HUES64 (cell line): ENCODE measurements at regions not wholly inside any gene's neighbourhood (a gene's known extent, or its start where the extent isn't known, plus 50 kb on each side); places are given as distances from the start of the nearest gene placed in this dataset.
"Not testable (repeated sequence)": the region's sequence is repeated elsewhere in the genome, so short reads cannot be mapped to it uniquely, and the experiment has no call there.

ENCODE experiments used
- H3K27ac ChIP-seq: 2 replicates; pipeline ENCODE4 v1.7.0; 2013; ENCODE audit warnings: low read depth, low read length, inconsistent platforms
- H3K27me3 ChIP-seq: 2 replicates; pipeline ENCODE4 v1.6.1; 2013; ENCODE audit warnings: mild to moderate bottlenecking, low read length; ENCODE audit not compliant: insufficient read depth
- H3K36me3 ChIP-seq: 2 replicates; pipeline ENCODE4 v1.6.1; 2013; ENCODE audit warnings: mild to moderate bottlenecking, low read length; ENCODE audit not compliant: insufficient read depth
- H3K4me1 ChIP-seq: 2 replicates; pipeline ENCODE4 v1.6.1; 2013; ENCODE audit warnings: mild to moderate bottlenecking, low read length, moderate library complexity; ENCODE audit not compliant: insufficient read depth
- H3K4me3 ChIP-seq: 2 replicates; pipeline ENCODE4 v1.5.1; 2013; ENCODE audit warnings: mild to moderate bottlenecking, low read length, moderate library complexity
- H3K9ac ChIP-seq: 2 replicates; pipeline ENCODE4 v1.6.1; 2013; ENCODE audit warnings: mild to moderate bottlenecking, low read depth, low read length
- H3K9me3 ChIP-seq: 2 replicates; pipeline ENCODE4 v1.6.1; 2013; ENCODE audit warnings: low read depth, low read length; ENCODE audit not compliant: insufficient read depth
- WGBS: fragments of 150-250, 120-280 bp; methylation state at CpG from one replicate; pipeline ENCODE4 v1.1.7; 2013; ENCODE audit warnings: missing lambda C conversion rate; 5-methylcytosine and 5-hydroxymethylcytosine counted together

DNA sequence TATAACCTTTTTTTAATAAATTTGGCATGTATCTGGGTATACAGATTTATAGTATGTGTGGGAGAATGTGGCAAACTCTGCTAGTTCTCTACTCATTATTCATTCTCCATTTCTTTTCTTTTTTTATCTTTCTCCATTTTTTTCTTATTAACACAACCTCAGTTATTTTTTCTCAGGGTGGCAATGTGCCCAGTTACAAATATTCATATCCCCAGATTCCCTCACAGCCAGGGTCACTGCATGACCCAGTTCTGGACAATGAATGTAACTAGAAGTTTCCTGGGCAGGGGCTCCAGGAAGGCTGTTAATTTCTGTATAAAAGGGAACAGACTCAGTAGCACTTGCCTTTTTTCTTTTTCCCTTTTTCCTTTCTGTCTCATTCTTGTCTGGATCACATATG is 95.6 kb downstream of the VCPKMT start:
- no peak overlapping the region for H3K27ac ChIP-seq
- H3K36me3 ChIP-seq = no peaks in the 10 kb centered on the region
- peaks cover 10% of the 10 kb centered on the region; the same call in 1 of the 2 replicates for H3K9me3 ChIP-seq
- no peak overlapping the region for H3K9ac ChIP-seq
- no peaks in the 10 kb centered on the region for H3K27me3 ChIP-seq
- H3K4me3 ChIP-seq = no peak overlapping the region
- no peaks in the 10 kb centered on the region for H3K4me1 ChIP-seq

DNA sequence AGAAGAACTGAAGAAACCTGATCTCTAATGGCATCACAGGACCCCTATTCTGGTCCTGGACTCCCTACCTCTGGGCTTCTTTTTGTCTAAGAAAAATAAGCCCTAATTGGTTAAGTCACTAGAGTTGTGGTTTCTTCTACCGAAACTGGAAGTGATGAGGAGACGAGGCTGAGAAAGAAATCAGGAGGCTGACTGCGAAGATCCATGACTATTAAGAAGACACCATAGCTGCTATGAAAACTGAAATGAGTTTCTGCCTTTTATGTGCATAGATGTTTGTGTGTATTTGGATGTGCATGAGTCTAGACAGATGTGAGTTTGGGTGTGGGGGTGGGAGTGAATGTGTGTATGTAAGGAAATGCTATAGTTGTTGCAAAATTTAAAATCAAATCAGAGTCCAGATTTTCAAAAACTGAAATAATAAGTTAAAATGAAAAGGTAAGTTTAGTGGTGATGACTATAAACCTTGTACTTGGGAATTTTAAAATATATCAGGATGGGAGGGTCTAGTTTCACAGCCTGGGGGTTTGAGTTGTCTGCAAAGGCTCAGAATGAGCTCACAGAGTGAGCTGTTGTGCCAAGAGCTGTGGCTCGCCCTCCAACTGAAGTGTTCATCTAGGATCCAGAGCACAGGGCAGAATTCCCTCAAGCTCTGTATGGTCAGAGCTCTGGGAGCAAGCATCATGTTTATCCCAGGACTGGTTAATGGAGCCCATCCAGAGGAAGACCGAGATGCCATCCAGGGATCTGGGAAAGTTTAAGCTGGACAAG is 94.9 kb downstream of the VCPKMT start:
- Histone ChIP-seq H3K9me3 (peaks cover 10% of the 10 kb centered on the region; the same call in 1 of the 2 replicates), H3K27me3 (no peaks in the 10 kb centered on the region), H3K27ac (no peak overlapping the region), H3K4me3 (no peak overlapping the region), H3K36me3 (no peaks in the 10 kb centered on the region), H3K4me1 (no peaks in the 10 kb centered on the region), H3K9ac (no peak overlapping the region)
- WGBS = 93% methylated on average over 5 of the region's 5 CpGs

DNA sequence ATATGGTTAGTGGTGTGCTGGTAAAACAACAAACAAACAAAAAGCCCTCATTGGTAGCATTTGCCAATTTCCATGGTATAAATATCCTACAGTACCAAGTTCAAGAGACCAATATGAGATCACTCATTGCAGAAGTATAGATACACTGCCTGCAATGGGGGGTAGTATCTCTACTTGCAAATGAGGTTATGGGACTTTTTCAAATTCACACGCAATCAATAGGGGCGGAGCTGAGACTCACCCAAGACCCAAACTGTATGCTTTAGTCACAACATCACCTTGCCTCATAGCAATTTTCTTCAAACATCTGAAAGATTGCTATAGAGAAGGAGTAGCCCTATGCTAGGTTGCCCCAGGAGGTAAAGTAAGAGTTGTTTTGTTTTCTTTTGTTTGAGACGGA is 93.7 kb downstream of the VCPKMT start:
- no peaks in the 10 kb centered on the region for H3K4me1 ChIP-seq
- H3K27ac ChIP-seq = no peak overlapping the region
- H3K36me3 ChIP-seq = no peaks in the 10 kb centered on the region
- H3K9ac ChIP-seq = no peak overlapping the region
- peaks cover 10% of the 10 kb centered on the region; the same call in 1 of the 2 replicates for H3K9me3 ChIP-seq
- no peaks in the 10 kb centered on the region for H3K27me3 ChIP-seq
- H3K4me3 ChIP-seq = no peak overlapping the region
- WGBS = 95% methylated on average over 3 of the region's 3 CpGs

DNA sequence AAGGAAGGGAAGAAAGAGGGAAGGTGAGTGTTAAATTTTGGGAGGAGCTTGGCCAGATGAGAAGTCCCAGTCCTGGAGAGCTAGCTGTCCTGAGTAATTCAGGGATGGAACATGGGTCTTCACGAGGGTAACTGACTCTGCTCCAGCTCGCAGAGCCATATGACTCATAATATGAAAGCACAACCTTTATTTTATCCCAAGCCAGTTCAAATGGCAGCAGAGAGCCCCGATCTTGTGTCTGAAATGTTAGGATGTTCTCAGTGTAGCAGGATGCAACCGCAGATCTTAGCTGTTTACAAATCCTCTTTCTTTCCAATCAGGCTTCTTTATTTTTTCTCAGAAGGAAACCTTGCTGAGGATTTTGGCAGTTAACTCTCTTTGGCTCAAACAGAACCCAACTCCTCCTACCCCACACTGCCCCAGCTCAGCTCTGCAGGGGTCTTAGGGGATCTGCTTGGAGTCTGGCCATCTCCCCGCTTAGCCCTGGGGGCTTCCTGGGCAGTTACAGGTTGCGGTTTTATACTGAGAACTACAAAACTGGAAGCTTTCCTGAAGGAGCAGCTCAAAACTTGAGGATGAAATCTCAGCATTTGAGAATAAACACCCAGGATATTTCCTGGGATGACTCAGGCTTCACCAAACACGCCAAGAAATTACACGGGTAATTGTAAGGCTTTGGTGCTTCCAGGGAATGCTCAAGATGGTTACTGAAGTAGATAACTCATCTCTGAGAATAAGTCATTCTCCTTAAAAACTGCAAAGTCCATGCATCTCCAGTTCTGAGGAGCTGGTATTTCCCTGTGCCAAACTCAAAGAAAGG is 92.5 kb downstream of the VCPKMT start:
- Histone ChIP-seq H3K9me3 (peaks cover 10% of the 10 kb centered on the region; the same call in 1 of the 2 replicates), H3K27ac (no peak overlapping the region), H3K27me3 (no peaks in the 10 kb centered on the region), H3K36me3 (no peaks in the 10 kb centered on the region), H3K9ac (no peak overlapping the region), H3K4me1 (no peaks in the 10 kb centered on the region), H3K4me3 (no peak overlapping the region)
- WGBS = 85% methylated on average over 8 of the region's 8 CpGs

DNA sequence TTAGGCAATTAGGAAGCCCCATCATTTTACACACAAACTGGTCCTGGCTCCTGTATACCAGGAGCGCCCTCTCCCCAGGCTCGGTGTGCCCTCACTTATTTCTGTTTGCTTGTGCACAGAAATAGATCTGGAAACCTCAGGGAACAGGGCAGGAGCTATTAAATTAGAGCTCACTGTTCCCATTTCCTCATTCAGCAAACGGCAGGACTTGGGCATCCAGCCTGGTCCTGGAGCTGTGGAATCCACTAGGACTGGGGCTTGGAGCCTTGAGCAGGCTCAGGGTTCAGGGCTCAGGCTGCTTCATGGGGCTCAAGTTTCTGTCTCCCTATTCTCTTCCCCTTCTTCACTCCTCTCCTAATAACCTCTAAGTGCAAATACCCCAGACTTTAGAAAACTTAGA is 91.3 kb downstream of the VCPKMT start:
- H3K27ac ChIP-seq = no peak overlapping the region
- H3K4me3 ChIP-seq = no peak overlapping the region
- no peaks in the 10 kb centered on the region for H3K4me1 ChIP-seq
- no peaks in the 10 kb centered on the region for H3K36me3 ChIP-seq
- no peaks in the 10 kb centered on the region for H3K27me3 ChIP-seq
- H3K9me3 ChIP-seq = peaks cover 5% of the 10 kb centered on the region; the same call in 1 of the 2 replicates
- H3K9ac ChIP-seq = no peak overlapping the region
- 98% methylated on average over 3 of the region's 3 CpGs for WGBS

DNA sequence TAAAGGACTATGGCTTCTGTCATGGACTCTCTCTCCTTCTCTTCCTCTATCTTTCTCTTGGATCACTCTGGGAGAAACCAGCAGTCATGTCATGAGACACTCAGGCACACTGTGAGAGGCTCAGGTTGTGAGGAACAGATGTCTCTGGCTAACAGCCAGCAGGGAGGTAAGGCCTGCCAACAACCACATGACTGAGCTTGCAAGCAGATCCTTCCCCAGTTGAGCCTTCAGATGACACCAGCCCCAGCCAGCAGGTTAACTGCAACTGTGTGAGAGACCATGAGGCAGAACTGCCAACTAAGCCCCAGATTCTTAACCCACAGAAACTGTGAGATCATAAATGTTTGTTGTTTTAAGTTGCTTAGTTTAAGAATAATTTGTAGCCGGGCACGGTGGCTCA is 90.6 kb downstream of the VCPKMT start:
- Histone ChIP-seq H3K9ac (no peak overlapping the region), H3K4me3 (no peak overlapping the region), H3K27ac (no peak overlapping the region), H3K9me3 (no peaks in the 10 kb centered on the region), H3K27me3 (no peaks in the 10 kb centered on the region), H3K36me3 (no peaks in the 10 kb centered on the region), H3K4me1 (no peaks in the 10 kb centered on the region)
- WGBS = 95% methylated on average over 2 of the region's 2 CpGs

DNA sequence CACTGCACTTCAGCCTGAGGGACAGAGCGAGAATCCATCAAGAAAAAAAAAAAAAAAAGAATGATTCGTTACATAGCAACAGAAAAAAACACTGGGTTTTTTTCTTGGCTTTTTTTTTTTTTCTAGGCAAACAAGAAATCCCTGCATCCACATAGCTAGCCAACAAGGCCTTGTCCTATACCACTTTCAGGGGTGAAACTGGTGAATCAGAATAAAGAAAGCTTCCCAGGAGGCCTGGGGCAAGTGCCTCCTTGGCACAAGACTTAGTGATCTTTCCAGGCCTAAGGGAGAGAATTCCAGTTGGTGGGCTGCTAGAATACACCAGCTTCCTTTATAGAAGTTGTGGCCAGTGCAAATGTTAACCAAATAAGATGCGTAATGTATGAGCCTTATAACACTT is 90.0 kb downstream of the VCPKMT start:
- 93% methylated on average over 2 of the region's 3 CpGs for WGBS
- H3K27me3 ChIP-seq = no peaks in the 10 kb centered on the region
- no peak overlapping the region for H3K9ac ChIP-seq
- H3K27ac ChIP-seq = no peak overlapping the region
- H3K36me3 ChIP-seq = no peaks in the 10 kb centered on the region
- H3K9me3 ChIP-seq = no peaks in the 10 kb centered on the region
- no peak overlapping the region for H3K4me3 ChIP-seq
- no peaks in the 10 kb centered on the region for H3K4me1 ChIP-seq

DNA sequence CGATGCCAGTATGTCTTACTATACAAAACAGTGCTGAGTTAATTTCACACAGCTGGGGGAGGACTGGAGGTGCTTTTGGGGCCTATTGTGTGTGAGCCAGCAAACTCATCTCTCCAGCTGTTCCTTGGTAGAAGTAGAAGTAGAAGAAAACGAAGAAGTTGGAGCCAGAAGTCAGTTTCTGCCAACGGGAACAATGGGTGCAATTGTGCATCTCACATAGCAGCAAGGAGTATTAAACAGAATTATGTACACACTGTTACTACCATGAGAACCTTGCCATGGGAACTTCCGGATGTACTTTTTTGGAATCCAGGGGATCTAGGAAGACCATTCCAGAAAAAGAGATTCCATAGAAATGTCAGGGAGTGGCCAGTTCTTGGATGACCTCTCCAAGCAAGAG is 88.6 kb downstream of the VCPKMT start:
- Histone ChIP-seq H3K27ac (no peak overlapping the region), H3K36me3 (no peaks in the 10 kb centered on the region), H3K9me3 (no peaks in the 10 kb centered on the region), H3K4me3 (no peak overlapping the region), H3K27me3 (no peaks in the 10 kb centered on the region), H3K9ac (no peak overlapping the region), H3K4me1 (no peaks in the 10 kb centered on the region)
- WGBS = 96% methylated on average over 4 of the region's 4 CpGs

DNA sequence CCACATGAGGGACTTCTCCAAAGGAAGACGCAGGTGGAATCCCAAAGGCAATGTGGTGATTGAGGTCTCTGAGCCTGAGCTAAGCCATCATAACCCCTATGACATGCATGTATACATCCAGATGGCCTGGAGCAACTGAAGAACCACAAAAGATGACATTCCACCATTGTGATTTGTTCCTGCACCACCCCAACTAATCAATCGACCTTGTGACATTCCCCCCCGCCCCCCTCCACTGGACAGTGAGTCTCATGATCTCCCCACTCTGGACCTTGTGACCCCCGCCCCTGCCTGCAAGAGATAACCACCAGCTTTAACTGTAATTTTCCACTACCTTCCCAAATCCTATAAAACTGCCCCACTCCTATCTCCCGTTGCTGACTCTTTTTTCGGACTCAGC is 87.9 kb downstream of the VCPKMT start:
- Histone ChIP-seq H3K4me1 (no peaks in the 10 kb centered on the region), H3K4me3 (no peak overlapping the region), H3K9ac (no peak overlapping the region), H3K27me3 (no peaks in the 10 kb centered on the region), H3K9me3 (no peaks in the 10 kb centered on the region), H3K27ac (no peak overlapping the region), H3K36me3 (no peaks in the 10 kb centered on the region)
- WGBS = 91% methylated on average over 6 of the region's 6 CpGs

DNA sequence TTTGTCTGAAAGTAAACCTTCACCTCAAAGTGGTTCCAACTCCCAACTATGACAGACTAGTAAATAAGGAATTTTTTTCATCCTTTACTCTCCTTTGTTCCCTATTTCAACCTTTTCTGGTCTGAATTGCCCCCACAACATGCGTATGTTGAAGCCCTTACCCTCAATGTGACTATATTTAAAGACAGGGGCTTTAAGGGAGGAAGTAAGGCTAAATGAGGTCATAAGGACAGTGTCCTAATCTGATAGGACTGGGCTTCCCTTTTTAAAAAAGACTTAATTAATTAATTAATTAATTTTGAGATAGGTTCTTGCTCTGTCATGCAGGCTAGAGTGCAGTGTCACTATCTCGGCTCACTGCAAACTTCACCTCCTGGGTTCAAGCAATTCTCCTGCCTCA is 86.3 kb downstream of the VCPKMT start:
- Histone ChIP-seq H3K9me3 (no peaks in the 10 kb centered on the region), H3K4me3 (no peak overlapping the region), H3K9ac (no peak overlapping the region), H3K27ac (no peak overlapping the region), H3K4me1 (no peaks in the 10 kb centered on the region), H3K27me3 (no peaks in the 10 kb centered on the region), H3K36me3 (no peaks in the 10 kb centered on the region)
- WGBS = 94% methylated on average over 2 of the region's 2 CpGs

DNA sequence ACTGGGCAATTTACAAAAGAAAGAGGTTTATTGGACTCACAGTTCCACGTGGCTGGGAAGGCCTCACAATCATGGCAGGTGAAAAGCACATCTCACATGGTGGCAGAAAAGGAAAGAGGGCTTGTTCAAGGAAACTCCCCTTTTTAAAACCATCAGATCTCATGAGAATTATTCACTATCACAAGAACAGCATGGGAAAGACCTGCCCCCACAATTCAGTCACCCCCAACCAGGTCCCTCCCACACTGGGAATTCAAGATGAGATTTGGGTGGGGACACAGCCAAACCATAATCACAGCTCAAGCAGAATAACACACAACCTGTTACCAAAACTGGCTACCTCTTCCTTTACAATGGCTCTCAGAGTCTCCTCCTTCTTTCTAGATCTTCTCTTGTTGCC is 85.5 kb downstream of the VCPKMT start:
- H3K9me3 ChIP-seq, H3K9ac ChIP-seq, H3K4me1 ChIP-seq, H3K4me3 ChIP-seq, H3K27ac ChIP-seq, H3K36me3 ChIP-seq, H3K27me3 ChIP-seq: not testable (repeated sequence)
- 77% methylated on average over 1 of the region's 1 CpG for WGBS
